22Rv1 (cell line): ENCODE measurements at regions not wholly inside any gene's neighbourhood (a gene's known extent, or its start where the extent isn't known, plus 50 kb on each side); places are given as distances from the start of the nearest gene placed in this dataset.

Source experiments
- ZFX ChIP-seq: fragments of 450-650 bp; IDR thresholded peaks from 2 replicates; pipeline ENCODE4 v1.6.1; 2017; ENCODE audit warnings: antibody characterized with exemption, borderline replicate concordance
- TF ChIP-seq, protein P1 (sequence below): fragments of 450-650 bp; IDR thresholded peaks from 2 replicates; pipeline ENCODE4 v1.5.1; 2017; ENCODE audit warnings: mild to moderate bottlenecking

DNA sequence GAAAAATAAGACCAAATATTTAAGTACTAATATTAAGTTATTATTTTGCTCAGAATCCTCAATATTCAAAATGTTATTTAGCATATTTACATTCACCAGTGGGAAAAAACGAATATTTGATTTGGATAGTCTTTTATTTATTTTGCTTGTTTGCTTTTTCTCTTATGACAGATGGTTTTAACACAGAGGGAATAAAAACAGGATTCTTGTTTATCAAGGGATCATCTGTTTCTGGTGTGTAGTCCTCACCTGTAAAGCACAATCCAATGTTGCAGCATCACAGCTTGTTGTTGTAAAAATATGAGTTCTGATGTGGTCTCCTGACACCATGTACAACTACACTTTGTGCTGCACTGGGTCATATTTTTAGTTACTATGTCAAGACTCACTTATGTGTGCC, 103.9 kb downstream of the AVPR1A start:
- TF ChIP-seq, protein P1, sequence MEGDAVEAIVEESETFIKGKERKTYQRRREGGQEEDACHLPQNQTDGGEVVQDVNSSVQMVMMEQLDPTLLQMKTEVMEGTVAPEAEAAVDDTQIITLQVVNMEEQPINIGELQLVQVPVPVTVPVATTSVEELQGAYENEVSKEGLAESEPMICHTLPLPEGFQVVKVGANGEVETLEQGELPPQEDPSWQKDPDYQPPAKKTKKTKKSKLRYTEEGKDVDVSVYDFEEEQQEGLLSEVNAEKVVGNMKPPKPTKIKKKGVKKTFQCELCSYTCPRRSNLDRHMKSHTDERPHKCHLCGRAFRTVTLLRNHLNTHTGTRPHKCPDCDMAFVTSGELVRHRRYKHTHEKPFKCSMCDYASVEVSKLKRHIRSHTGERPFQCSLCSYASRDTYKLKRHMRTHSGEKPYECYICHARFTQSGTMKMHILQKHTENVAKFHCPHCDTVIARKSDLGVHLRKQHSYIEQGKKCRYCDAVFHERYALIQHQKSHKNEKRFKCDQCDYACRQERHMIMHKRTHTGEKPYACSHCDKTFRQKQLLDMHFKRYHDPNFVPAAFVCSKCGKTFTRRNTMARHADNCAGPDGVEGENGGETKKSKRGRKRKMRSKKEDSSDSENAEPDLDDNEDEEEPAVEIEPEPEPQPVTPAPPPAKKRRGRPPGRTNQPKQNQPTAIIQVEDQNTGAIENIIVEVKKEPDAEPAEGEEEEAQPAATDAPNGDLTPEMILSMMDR: no peak
- TF ChIP-seq ZFX: no peak
